ENCODE measurements at regions not wholly inside any gene's neighbourhood (a gene's known extent, or its start where the extent isn't known, plus 50 kb on each side); places are given as distances from the start of the nearest gene placed in this dataset.

GRCh38 chr2:125070726-125071505 lies 1045.8 kb downstream of the CNTNAP5 start:
- no peak overlapping the region for H3K27ac ChIP-seq
- no peak for TF ChIP-seq CTCF (conservative IDR thresholded peaks at IDR 0.05)

GRCh38 chr2:125073440-125073839 lies 1048.4 kb downstream of the CNTNAP5 start:
- H3K27ac ChIP-seq: no peak overlapping the region
- no peak for TF ChIP-seq CTCF (conservative IDR thresholded peaks at IDR 0.05)

GRCh38 chr2:125085904-125086303 lies 1060.8 kb downstream of the CNTNAP5 start:
- no peak overlapping the region for H3K27ac ChIP-seq
- no peak for TF ChIP-seq CTCF (conservative IDR thresholded peaks at IDR 0.05)

GRCh38 chr2:125086313-125087184 lies 1061.5 kb downstream of the CNTNAP5 start:
- no peak overlapping the region for H3K27ac ChIP-seq
- TF ChIP-seq CTCF (conservative IDR thresholded peaks at IDR 0.05): no peak

- H3K27ac ChIP-seq: no peak overlapping the region
- no peak for TF ChIP-seq CTCF (conservative IDR thresholded peaks at IDR 0.05)
Measured at GRCh38 chr2:125092276-125093009, 1067.4 kb downstream of the CNTNAP5 start.

GRCh38 chr2:125095826-125096225 lies 1070.7 kb downstream of the CNTNAP5 start:
- no peak overlapping the region for H3K27ac ChIP-seq
- no peak for TF ChIP-seq CTCF (conservative IDR thresholded peaks at IDR 0.05)

- no peak for TF ChIP-seq CTCF (conservative IDR thresholded peaks at IDR 0.05)
- no peak overlapping the region for H3K27ac ChIP-seq
Measured at GRCh38 chr2:125106710-125107109, 1081.6 kb downstream of the CNTNAP5 start.
